Ishikawa (cell line): ENCODE measurements at regions not wholly inside any gene's neighbourhood (a gene's known extent, or its start where the extent isn't known, plus 50 kb on each side); places are given as distances from the start of the nearest gene placed in this dataset.

Experiments
- CREB1 ChIP-seq: IDR thresholded peaks from 2 replicates; pipeline ENCODE4 v1.6.1; 2012; ENCODE audit warnings: low read depth
- EP300 ChIP-seq: IDR thresholded peaks from 2 replicates; pipeline ENCODE4 v1.6.1; 2012; ENCODE audit warnings: borderline replicate concordance
- MAX ChIP-seq: IDR thresholded peaks from 2 replicates; pipeline ENCODE4 v1.6.1; 2012
- NFIC ChIP-seq: IDR thresholded peaks from 2 replicates; pipeline ENCODE4 v1.6.1; 2012
- REST ChIP-seq: IDR thresholded peaks from 2 replicates; pipeline ENCODE4 v1.6.1; 2012; ENCODE audit warnings: low read depth, mild to moderate bottlenecking
- TCF12 ChIP-seq: IDR thresholded peaks from 2 replicates; pipeline ENCODE4 v1.6.1; 2012; ENCODE audit warnings: low read depth
- USF1 ChIP-seq: IDR thresholded peaks from 2 replicates; pipeline ENCODE4 v1.6.1; 2012

GRCh38 chr2:12592296-12592695 lies 124.4 kb upstream of the TRIB2 start:
- TF ChIP-seq TCF12 (no peak), CREB1 (no peak), USF1 (no peak), MAX (no peak), NFIC (no peak), REST (no peak), EP300 (no peak)
